ENCODE measurements at regions not wholly inside any gene's neighbourhood (a gene's known extent, or its start where the extent isn't known, plus 50 kb on each side); places are given as distances from the start of the nearest gene placed in this dataset.
A peak's percentile ranks its signal among the peaks of the same experiment; 100 is the strongest.

DNA sequence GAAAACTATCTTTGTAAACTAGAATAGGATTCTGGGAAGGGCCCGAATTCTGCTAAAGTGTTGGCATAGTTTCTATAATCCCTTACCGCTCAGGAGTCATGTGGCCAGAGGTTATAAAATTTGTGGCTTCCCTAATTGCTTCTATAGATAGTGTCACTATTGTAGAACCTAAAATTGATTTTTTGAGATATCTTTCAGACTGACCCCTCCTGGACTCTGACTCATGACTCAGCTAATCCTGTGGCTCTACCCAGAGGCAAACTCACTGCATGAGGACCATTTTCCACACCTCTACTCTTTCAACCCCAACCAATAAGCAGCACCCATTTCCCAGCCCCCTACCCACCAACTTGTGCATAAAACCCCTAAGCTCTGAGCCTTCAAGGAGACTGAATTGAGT, 61.8 kb upstream of the PRSS23 start:
- 0 out of 2 replicates have a peak overlapping the region, but pooled peaks have one; percentile 41 for H3K27ac Mint-ChIP-seq
- Histone ChIP-seq H3K9me2 (ENCODE audit: insufficient read depth) (peaks cover 16% of the 10 kb centered on the region; the same call in 1 of the 2 replicates), H3K27ac (ENCODE audit: low read depth) (no peak overlapping the region), H3K4me2 (no peak overlapping the region), H2AFZ (no peak overlapping the region), H3K36me3 (ENCODE audit: insufficient read depth) (no peaks in the 10 kb centered on the region), H3K4me1 (ENCODE audit: insufficient read depth) (no peaks in the 10 kb centered on the region), H4K20me1 (replicated peaks; ENCODE audit: insufficient read depth) (no peaks in the 10 kb centered on the region), H3F3A (replicated peaks; ENCODE audit: low read depth) (no peaks in the 10 kb centered on the region), H3K27me3 (ENCODE audit: insufficient read depth) (no peaks in the 10 kb centered on the region), H3K4me3 (no peak overlapping the region), H3K79me2 (replicated peaks; ENCODE audit: insufficient read depth) (no peaks in the 10 kb centered on the region)
- H3K36me3 Mint-ChIP-seq (ENCODE audit: low read depth): peaks cover 3% of the 10 kb centered on the region; the same call in 1 of the 3 replicates
- TF ChIP-seq ZNF331 (CRISPR knock-in tag; IDR thresholded peaks at IDR 0.05; ENCODE audit: low read depth) (no peak), EZH2 (IDR thresholded peaks at IDR 0.05; ENCODE audit: low read depth, unreplicated experiment) (no peak), CREB1 (CRISPR knock-in tag; IDR thresholded peaks at IDR 0.05; ENCODE audit: low read depth) (no peak), ZNF114 (CRISPR knock-in tag; IDR thresholded peaks at IDR 0.05) (no peak), EZH2phosphoT487 (IDR thresholded peaks at IDR 0.05; ENCODE audit: unreplicated experiment) (no peak), STAT1 (IDR thresholded peaks at IDR 0.05; ENCODE audit: unreplicated experiment) (no peak), JUNB (IDR thresholded peaks at IDR 0.05; ENCODE audit: unreplicated experiment) (no peak), NANOG (IDR thresholded peaks at IDR 0.05; ENCODE audit: borderline replicate concordance) (no peak), POLR2AphosphoS5 (IDR thresholded peaks at IDR 0.05; ENCODE audit: low read depth) (no peak)
- TF ChIP-seq, protein P1, sequence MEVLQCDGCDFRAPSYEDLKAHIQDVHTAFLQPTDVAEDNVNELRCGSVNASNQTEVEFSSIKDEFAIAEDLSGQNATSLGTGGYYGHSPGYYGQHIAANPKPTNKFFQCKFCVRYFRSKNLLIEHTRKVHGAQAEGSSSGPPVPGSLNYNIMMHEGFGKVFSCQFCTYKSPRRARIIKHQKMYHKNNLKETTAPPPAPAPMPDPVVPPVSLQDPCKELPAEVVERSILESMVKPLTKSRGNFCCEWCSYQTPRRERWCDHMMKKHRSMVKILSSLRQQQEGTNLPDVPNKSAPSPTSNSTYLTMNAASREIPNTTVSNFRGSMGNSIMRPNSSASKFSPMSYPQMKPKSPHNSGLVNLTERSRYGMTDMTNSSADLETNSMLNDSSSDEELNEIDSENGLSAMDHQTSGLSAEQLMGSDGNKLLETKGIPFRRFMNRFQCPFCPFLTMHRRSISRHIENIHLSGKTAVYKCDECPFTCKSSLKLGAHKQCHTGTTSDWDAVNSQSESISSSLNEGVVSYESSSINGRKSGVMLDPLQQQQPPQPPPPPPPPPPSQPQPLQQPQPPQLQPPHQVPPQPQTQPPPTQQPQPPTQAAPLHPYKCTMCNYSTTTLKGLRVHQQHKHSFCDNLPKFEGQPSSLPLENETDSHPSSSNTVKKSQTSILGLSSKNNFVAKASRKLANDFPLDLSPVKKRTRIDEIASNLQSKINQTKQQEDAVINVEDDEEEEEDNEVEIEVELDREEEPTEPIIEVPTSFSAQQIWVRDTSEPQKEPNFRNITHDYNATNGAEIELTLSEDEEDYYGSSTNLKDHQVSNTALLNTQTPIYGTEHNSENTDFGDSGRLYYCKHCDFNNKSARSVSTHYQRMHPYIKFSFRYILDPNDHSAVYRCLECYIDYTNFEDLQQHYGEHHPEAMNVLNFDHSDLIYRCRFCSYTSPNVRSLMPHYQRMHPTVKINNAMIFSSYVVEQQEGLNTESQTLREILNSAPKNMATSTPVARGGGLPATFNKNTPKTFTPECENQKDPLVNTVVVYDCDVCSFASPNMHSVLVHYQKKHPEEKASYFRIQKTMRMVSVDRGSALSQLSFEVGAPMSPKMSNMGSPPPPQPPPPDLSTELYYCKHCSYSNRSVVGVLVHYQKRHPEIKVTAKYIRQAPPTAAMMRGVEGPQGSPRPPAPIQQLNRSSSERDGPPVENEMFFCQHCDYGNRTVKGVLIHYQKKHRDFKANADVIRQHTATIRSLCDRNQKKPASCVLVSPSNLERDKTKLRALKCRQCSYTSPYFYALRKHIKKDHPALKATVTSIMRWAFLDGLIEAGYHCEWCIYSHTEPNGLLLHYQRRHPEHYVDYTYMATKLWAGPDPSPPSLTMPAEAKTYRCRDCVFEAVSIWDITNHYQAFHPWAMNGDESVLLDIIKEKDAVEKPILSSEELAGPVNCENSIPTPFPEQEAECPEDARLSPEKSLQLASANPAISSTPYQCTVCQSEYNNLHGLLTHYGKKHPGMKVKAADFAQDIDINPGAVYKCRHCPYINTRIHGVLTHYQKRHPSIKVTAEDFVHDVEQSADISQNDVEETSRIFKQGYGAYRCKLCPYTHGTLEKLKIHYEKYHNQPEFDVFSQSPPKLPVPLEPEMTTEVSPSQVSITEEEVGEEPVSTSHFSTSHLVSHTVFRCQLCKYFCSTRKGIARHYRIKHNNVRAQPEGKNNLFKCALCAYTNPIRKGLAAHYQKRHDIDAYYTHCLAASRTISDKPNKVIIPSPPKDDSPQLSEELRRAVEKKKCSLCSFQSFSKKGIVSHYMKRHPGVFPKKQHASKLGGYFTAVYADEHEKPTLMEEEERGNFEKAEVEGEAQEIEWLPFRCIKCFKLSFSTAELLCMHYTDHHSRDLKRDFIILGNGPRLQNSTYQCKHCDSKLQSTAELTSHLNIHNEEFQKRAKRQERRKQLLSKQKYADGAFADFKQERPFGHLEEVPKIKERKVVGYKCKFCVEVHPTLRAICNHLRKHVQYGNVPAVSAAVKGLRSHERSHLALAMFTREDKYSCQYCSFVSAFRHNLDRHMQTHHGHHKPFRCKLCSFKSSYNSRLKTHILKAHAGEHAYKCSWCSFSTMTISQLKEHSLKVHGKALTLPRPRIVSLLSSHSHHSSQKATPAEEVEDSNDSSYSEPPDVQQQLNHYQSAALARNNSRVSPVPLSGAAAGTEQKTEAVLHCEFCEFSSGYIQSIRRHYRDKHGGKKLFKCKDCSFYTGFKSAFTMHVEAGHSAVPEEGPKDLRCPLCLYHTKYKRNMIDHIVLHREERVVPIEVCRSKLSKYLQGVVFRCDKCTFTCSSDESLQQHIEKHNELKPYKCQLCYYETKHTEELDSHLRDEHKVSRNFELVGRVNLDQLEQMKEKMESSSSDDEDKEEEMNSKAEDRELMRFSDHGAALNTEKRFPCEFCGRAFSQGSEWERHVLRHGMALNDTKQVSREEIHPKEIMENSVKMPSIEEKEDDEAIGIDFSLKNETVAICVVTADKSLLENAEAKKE (CRISPR knock-in tag; IDR thresholded peaks at IDR 0.05): no peak
- TF ChIP-seq, protein P2, sequence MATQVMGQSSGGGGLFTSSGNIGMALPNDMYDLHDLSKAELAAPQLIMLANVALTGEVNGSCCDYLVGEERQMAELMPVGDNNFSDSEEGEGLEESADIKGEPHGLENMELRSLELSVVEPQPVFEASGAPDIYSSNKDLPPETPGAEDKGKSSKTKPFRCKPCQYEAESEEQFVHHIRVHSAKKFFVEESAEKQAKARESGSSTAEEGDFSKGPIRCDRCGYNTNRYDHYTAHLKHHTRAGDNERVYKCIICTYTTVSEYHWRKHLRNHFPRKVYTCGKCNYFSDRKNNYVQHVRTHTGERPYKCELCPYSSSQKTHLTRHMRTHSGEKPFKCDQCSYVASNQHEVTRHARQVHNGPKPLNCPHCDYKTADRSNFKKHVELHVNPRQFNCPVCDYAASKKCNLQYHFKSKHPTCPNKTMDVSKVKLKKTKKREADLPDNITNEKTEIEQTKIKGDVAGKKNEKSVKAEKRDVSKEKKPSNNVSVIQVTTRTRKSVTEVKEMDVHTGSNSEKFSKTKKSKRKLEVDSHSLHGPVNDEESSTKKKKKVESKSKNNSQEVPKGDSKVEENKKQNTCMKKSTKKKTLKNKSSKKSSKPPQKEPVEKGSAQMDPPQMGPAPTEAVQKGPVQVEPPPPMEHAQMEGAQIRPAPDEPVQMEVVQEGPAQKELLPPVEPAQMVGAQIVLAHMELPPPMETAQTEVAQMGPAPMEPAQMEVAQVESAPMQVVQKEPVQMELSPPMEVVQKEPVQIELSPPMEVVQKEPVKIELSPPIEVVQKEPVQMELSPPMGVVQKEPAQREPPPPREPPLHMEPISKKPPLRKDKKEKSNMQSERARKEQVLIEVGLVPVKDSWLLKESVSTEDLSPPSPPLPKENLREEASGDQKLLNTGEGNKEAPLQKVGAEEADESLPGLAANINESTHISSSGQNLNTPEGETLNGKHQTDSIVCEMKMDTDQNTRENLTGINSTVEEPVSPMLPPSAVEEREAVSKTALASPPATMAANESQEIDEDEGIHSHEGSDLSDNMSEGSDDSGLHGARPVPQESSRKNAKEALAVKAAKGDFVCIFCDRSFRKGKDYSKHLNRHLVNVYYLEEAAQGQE (IDR thresholded peaks at IDR 0.05; ENCODE audit: unreplicated experiment): no peak
- TF ChIP-seq, protein P3, sequence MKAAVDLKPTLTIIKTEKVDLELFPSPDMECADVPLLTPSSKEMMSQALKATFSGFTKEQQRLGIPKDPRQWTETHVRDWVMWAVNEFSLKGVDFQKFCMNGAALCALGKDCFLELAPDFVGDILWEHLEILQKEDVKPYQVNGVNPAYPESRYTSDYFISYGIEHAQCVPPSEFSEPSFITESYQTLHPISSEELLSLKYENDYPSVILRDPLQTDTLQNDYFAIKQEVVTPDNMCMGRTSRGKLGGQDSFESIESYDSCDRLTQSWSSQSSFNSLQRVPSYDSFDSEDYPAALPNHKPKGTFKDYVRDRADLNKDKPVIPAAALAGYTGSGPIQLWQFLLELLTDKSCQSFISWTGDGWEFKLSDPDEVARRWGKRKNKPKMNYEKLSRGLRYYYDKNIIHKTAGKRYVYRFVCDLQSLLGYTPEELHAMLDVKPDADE (IDR thresholded peaks at IDR 0.05): no peak
- TF ChIP-seq, protein P4, sequence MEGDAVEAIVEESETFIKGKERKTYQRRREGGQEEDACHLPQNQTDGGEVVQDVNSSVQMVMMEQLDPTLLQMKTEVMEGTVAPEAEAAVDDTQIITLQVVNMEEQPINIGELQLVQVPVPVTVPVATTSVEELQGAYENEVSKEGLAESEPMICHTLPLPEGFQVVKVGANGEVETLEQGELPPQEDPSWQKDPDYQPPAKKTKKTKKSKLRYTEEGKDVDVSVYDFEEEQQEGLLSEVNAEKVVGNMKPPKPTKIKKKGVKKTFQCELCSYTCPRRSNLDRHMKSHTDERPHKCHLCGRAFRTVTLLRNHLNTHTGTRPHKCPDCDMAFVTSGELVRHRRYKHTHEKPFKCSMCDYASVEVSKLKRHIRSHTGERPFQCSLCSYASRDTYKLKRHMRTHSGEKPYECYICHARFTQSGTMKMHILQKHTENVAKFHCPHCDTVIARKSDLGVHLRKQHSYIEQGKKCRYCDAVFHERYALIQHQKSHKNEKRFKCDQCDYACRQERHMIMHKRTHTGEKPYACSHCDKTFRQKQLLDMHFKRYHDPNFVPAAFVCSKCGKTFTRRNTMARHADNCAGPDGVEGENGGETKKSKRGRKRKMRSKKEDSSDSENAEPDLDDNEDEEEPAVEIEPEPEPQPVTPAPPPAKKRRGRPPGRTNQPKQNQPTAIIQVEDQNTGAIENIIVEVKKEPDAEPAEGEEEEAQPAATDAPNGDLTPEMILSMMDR (conservative IDR thresholded peaks at IDR 0.05; ENCODE audit: low read depth in 2 of 2): no peak
- ATAC-seq: no peak
- H3K27me3 Mint-ChIP-seq (ENCODE audit: insufficient read depth, low read depth, poor library complexity): no peaks in the 10 kb centered on the region
- peaks cover 18% of the 10 kb centered on the region for H3K4me1 Mint-ChIP-seq
- peaks cover 4% of the 10 kb centered on the region; the same call in 1 of the 3 replicates for H3K9me3 Mint-ChIP-seq
- H3K4me3 Mint-ChIP-seq: no peak overlapping the region; the same call in 2 of the 3 replicates
- no peak for DNase-seq (ENCODE audit: low spot score)

Measured in GM23338 (cell line).